SK-N-SH (cell line): ENCODE measurements at regions not wholly inside any gene's neighbourhood (a gene's known extent, or its start where the extent isn't known, plus 50 kb on each side); places are given as distances from the start of the nearest gene placed in this dataset.

ENCODE experiments used
- CHD2 ChIP-seq: fragments of 150-350 bp; IDR thresholded peaks from 2 replicates; pipeline ENCODE4 v1.6.1; 2018; ENCODE audit warnings: low read length; ENCODE audit not compliant: partially characterized antibody
- NRF1 ChIP-seq: IDR thresholded peaks from 2 replicates; pipeline ENCODE4 v1.6.1; 2012; ENCODE audit warnings: low read depth, mild to moderate bottlenecking, low read length
- POLR2AphosphoS5 ChIP-seq: IDR thresholded peaks from 2 replicates; pipeline ENCODE4 v1.6.1; 2012; ENCODE audit warnings: low read depth, low read length
- RAD21 ChIP-seq: IDR thresholded peaks from 2 replicates; pipeline ENCODE4 v1.6.1; 2012; ENCODE audit warnings: mild to moderate bottlenecking, low read length
- SIN3A ChIP-seq: IDR thresholded peaks from 2 replicates; pipeline ENCODE4 v1.6.1; 2012; ENCODE audit warnings: low read depth, mild to moderate bottlenecking, low read length, moderate library complexity, borderline replicate concordance
- TF ChIP-seq, protein P1 (sequence below): fragments of 200-600 bp; sonication (generic); IDR thresholded peaks from 2 replicates; pipeline ENCODE4 v1.6.1; 2017; ENCODE audit warnings: antibody characterized with exemption, mild to moderate bottlenecking, moderate library complexity
- TF ChIP-seq, protein P2 (sequence below): IDR thresholded peaks from 2 replicates; pipeline ENCODE4 v1.6.1; 2012; ENCODE audit warnings: mild to moderate bottlenecking, low read depth, low read length, moderate library complexity

DNA sequence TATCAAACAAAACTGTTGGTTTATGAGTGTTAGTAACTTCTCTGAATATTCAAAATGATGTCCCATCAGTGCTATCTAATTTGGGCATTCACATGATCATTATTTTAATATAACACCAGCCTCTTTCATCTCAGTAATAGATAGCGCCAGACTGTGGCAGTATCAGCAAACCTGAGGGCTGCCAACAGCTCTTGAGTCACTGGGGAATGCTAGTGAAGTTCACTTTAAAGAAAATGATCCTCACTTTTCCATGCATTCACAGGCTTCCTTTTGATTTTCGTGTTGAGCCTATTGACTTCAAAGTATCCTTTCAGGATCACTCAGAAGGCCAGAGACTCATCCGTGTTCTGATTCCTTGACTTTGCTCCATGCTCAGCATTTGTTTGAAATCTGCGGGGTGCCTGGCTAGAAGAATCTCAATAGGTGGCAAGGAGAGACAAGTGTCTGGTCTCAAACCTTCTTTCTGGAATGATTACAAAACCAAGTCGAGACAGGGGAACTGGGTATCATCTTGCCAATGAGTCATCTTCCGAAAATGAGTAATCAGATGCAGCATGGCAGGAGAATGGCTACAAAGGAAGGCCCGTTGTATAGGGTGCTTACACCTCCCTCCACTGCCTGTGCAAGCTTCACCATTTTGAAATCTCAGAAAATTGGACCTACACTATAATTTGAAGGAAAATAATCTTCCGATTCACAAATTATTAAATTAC lies 509.1 kb downstream of the RASEF start:
- no peak for TF ChIP-seq NRF1
- TF ChIP-seq, protein P1, sequence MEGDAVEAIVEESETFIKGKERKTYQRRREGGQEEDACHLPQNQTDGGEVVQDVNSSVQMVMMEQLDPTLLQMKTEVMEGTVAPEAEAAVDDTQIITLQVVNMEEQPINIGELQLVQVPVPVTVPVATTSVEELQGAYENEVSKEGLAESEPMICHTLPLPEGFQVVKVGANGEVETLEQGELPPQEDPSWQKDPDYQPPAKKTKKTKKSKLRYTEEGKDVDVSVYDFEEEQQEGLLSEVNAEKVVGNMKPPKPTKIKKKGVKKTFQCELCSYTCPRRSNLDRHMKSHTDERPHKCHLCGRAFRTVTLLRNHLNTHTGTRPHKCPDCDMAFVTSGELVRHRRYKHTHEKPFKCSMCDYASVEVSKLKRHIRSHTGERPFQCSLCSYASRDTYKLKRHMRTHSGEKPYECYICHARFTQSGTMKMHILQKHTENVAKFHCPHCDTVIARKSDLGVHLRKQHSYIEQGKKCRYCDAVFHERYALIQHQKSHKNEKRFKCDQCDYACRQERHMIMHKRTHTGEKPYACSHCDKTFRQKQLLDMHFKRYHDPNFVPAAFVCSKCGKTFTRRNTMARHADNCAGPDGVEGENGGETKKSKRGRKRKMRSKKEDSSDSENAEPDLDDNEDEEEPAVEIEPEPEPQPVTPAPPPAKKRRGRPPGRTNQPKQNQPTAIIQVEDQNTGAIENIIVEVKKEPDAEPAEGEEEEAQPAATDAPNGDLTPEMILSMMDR = no peak
- TF ChIP-seq POLR2AphosphoS5 = no peak
- TF ChIP-seq RAD21 = no peak
- TF ChIP-seq SIN3A = no peak
- TF ChIP-seq, protein P2, sequence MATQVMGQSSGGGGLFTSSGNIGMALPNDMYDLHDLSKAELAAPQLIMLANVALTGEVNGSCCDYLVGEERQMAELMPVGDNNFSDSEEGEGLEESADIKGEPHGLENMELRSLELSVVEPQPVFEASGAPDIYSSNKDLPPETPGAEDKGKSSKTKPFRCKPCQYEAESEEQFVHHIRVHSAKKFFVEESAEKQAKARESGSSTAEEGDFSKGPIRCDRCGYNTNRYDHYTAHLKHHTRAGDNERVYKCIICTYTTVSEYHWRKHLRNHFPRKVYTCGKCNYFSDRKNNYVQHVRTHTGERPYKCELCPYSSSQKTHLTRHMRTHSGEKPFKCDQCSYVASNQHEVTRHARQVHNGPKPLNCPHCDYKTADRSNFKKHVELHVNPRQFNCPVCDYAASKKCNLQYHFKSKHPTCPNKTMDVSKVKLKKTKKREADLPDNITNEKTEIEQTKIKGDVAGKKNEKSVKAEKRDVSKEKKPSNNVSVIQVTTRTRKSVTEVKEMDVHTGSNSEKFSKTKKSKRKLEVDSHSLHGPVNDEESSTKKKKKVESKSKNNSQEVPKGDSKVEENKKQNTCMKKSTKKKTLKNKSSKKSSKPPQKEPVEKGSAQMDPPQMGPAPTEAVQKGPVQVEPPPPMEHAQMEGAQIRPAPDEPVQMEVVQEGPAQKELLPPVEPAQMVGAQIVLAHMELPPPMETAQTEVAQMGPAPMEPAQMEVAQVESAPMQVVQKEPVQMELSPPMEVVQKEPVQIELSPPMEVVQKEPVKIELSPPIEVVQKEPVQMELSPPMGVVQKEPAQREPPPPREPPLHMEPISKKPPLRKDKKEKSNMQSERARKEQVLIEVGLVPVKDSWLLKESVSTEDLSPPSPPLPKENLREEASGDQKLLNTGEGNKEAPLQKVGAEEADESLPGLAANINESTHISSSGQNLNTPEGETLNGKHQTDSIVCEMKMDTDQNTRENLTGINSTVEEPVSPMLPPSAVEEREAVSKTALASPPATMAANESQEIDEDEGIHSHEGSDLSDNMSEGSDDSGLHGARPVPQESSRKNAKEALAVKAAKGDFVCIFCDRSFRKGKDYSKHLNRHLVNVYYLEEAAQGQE = no peak
- TF ChIP-seq CHD2 = no peak
